ENCODE measurements at regions not wholly inside any gene's neighbourhood (a gene's known extent, or its start where the extent isn't known, plus 50 kb on each side); places are given as distances from the start of the nearest gene placed in this dataset.

DNA sequence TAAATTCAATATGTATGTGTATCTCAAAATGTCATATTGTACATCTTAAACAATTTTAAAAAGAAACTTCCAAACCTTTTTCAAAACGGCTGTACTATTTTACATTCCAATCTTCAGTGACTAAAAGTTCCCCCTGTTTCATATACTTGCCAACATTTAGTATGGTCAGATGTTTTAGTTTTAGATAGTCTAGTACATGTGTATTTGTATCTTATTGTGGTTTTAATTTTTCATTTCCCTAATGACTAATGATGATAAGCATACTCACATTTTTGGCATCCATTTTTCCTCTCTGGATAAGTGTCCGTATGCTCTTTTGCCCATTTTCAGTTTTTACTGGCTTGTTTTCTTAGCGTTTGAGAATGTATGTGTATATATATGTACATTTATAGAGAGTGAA, 212.2 kb upstream of the MAGEB18 start:
- TF ChIP-seq CTCF (IDR thresholded peaks at IDR 0.05; ENCODE audit: low read depth, low read length) = no peak
- no peak for TF ChIP-seq MYC (IDR thresholded peaks at IDR 0.05; ENCODE audit: low read depth, low read length)
- no peak for TF ChIP-seq POLR2A (IDR thresholded peaks at IDR 0.05; ENCODE audit: extremely low read depth, insufficient read length)
